ENCODE measurements at regions not wholly inside any gene's neighbourhood (a gene's known extent, or its start where the extent isn't known, plus 50 kb on each side); places are given as distances from the start of the nearest gene placed in this dataset.

- no peaks in the 10 kb centered on the region for H3K36me3 ChIP-seq (ENCODE audit: control insufficient read depth, low read length)
- H4K20me1 ChIP-seq (ENCODE audit: control insufficient read depth, insufficient read depth, low read depth, low read length): no peaks in the 10 kb centered on the region
- H3K79me2 ChIP-seq (ENCODE audit: control insufficient read depth, low read length): no peaks in the 10 kb centered on the region
- H3K4me3 ChIP-seq (ENCODE audit: low read length): no peak overlapping the region
- H3F3A ChIP-seq (ENCODE audit: control insufficient read depth, insufficient read depth): no peaks in the 10 kb centered on the region
- no peak overlapping the region for H3K4me2 ChIP-seq (ENCODE audit: low read length)
- H3K27me3 ChIP-seq (ENCODE audit: control insufficient read depth, low read length): no peaks in the 10 kb centered on the region
- TF ChIP-seq CTCF (IDR thresholded peaks at IDR 0.05; ENCODE audit: low read depth, low read length, poor library complexity, severe bottlenecking): no peak
- no peak for TF ChIP-seq EZH2phosphoT487 (IDR thresholded peaks at IDR 0.05; ENCODE audit: borderline replicate concordance, low read length)
- no peaks in the 10 kb centered on the region for H3K9me2 ChIP-seq (replicated peaks; ENCODE audit: control insufficient read depth, low read length)
- no peaks in the 10 kb centered on the region for H3K4me1 ChIP-seq (ENCODE audit: control insufficient read depth, low read length)
- 0 out of 2 replicates have a peak, but pooled peaks cover 3% of the 10 kb centered on the region for H3K9me3 ChIP-seq (ENCODE audit: control insufficient read depth, insufficient read depth, low read length)
- no peak overlapping the region for H3K27ac ChIP-seq (ENCODE audit: low read depth, low read length)
These were observed 416.3 kb upstream of the SLIT2 start for GRCh38 chr4:19835429-19835828.

- Histone ChIP-seq H3K36me3 (ENCODE audit: control insufficient read depth, low read length) (no peaks in the 10 kb centered on the region), H3K9me3 (ENCODE audit: control insufficient read depth, insufficient read depth, low read length) (0 out of 2 replicates have a peak, but pooled peaks cover 3% of the 10 kb centered on the region), H3K27me3 (ENCODE audit: control insufficient read depth, low read length) (no peaks in the 10 kb centered on the region), H3K4me3 (ENCODE audit: low read length) (no peak overlapping the region), H3K79me2 (ENCODE audit: control insufficient read depth, low read length) (no peaks in the 10 kb centered on the region), H3K4me2 (ENCODE audit: low read length) (no peak overlapping the region), H3K9me2 (replicated peaks; ENCODE audit: control insufficient read depth, low read length) (no peaks in the 10 kb centered on the region), H3F3A (ENCODE audit: control insufficient read depth, insufficient read depth) (no peaks in the 10 kb centered on the region), H3K27ac (ENCODE audit: low read depth, low read length) (no peak overlapping the region), H4K20me1 (ENCODE audit: control insufficient read depth, insufficient read depth, low read depth, low read length) (no peaks in the 10 kb centered on the region), H3K4me1 (ENCODE audit: control insufficient read depth, low read length) (no peaks in the 10 kb centered on the region)
- TF ChIP-seq CTCF (IDR thresholded peaks at IDR 0.05; ENCODE audit: low read depth, low read length, poor library complexity, severe bottlenecking) (no peak), EZH2phosphoT487 (IDR thresholded peaks at IDR 0.05; ENCODE audit: borderline replicate concordance, low read length) (no peak)
These were observed 419.3 kb upstream of the SLIT2 start for GRCh38 chr4:19832411-19832810.

- no peaks in the 10 kb centered on the region for H3K9me2 ChIP-seq (replicated peaks; ENCODE audit: control insufficient read depth, low read length)
- no peak overlapping the region for H3K27ac ChIP-seq (ENCODE audit: low read depth, low read length)
- no peaks in the 10 kb centered on the region for H4K20me1 ChIP-seq (ENCODE audit: control insufficient read depth, insufficient read depth, low read depth, low read length)
- no peaks in the 10 kb centered on the region for H3K4me1 ChIP-seq (ENCODE audit: control insufficient read depth, low read length)
- H3K79me2 ChIP-seq (ENCODE audit: control insufficient read depth, low read length): no peaks in the 10 kb centered on the region
- no peak overlapping the region for H3K4me3 ChIP-seq (ENCODE audit: low read length)
- H3K27me3 ChIP-seq (ENCODE audit: control insufficient read depth, low read length): no peaks in the 10 kb centered on the region
- H3K36me3 ChIP-seq (ENCODE audit: control insufficient read depth, low read length): no peaks in the 10 kb centered on the region
- TF ChIP-seq CTCF (IDR thresholded peaks at IDR 0.05; ENCODE audit: low read depth, low read length, poor library complexity, severe bottlenecking) (no peak), EZH2phosphoT487 (IDR thresholded peaks at IDR 0.05; ENCODE audit: borderline replicate concordance, low read length) (no peak)
- H3K4me2 ChIP-seq (ENCODE audit: low read length): no peak overlapping the region
- H3K9me3 ChIP-seq (ENCODE audit: control insufficient read depth, insufficient read depth, low read length): 0 out of 2 replicates have a peak, but pooled peaks cover 3% of the 10 kb centered on the region
- no peaks in the 10 kb centered on the region for H3F3A ChIP-seq (ENCODE audit: control insufficient read depth, insufficient read depth)
These were observed 419.9 kb upstream of the SLIT2 start for GRCh38 chr4:19831644-19832285.

Data from DOHH2 (cell line).